HG02852 (cell line): ENCODE measurements at regions not wholly inside any gene's neighbourhood (a gene's known extent, or its start where the extent isn't known, plus 50 kb on each side); places are given as distances from the start of the nearest gene placed in this dataset.
"Not testable (repeated sequence)": the region's sequence is repeated elsewhere in the genome, so short reads cannot be mapped to it uniquely, and the experiment has no call there.

Experiments
- ATAC-seq: cut with Tn5 transposase; IDR thresholded peaks from one replicate; pipeline ENCODE4 v1.9.1; 2021; ENCODE audit warnings: mild to moderate bottlenecking, moderate library complexity; ENCODE audit not compliant: unreplicated experiment

DNA sequence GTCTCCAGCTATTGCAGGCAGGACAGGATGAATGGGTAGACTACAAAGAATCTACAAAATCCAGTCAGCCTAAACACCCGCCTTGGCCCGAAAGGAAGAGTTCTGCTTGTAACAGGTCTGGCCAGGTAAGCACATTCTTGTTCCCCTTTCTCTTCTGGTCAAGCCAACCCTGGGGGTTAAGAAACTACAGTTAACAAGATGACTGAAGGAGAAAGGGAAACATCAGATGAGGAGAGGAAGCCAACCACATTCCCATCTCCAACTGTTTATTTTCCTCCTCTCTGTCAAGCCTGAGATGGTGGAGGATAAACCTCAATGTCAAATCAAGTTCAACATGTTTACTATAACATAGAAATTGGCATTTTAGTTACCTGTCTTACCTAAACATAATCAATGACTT is 198.9 kb downstream of the IPMK start:
- ATAC-seq = no peak

DNA sequence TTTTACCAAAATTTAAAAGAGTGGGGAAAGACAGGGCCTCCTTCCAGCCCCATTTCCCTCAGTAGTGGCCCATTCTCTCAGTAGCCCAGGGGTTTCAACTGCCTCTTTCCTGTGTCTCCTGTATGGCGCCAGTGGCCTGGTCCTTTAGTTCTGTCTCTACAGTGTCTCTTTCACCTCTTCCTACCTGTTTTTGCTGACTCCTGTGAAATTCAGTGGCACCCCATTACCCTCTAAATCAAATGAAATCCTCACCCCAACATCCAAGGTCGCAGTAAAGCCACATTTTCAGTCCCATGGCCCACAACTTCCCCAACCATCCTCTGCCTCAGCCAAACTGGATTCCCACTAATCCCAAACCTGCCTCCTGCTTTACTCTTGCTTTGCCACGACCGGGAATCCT is 200.7 kb downstream of the IPMK start:
- ATAC-seq = no peak

DNA sequence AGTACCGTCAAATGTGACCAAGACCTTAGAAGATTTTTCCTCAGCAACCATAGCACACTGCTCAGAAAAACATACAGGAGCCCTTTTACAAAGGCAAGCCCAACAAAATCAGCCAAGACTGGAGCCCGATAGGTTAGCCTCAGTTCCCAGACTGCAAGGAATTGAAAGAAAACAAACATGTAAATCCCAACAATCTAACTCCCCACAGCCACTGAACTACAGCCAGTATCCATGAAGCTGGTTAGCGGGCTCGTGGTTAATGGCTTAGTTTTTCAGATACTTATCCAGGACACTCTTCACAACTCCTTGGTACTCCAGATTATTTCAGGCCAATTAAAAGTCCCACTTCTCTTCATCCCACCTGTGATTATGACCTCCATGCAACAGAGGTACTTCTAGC is 201.6 kb downstream of the IPMK start:
- ATAC-seq = no peak

DNA sequence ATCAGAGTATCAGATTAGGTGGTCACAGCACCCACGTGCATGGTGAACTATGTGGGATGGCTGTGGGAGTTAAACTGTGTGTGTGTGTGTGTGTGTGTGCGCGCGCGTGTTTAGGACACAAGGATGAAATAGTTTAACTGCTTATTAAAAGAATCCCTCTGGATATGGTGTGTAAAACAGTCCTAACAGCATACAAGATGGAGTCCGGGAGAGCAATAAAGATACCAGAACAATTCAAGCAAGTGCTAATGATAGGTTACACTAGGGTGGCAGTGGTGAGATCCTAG is 202.2 kb downstream of the IPMK start:
- ATAC-seq = no peak

DNA sequence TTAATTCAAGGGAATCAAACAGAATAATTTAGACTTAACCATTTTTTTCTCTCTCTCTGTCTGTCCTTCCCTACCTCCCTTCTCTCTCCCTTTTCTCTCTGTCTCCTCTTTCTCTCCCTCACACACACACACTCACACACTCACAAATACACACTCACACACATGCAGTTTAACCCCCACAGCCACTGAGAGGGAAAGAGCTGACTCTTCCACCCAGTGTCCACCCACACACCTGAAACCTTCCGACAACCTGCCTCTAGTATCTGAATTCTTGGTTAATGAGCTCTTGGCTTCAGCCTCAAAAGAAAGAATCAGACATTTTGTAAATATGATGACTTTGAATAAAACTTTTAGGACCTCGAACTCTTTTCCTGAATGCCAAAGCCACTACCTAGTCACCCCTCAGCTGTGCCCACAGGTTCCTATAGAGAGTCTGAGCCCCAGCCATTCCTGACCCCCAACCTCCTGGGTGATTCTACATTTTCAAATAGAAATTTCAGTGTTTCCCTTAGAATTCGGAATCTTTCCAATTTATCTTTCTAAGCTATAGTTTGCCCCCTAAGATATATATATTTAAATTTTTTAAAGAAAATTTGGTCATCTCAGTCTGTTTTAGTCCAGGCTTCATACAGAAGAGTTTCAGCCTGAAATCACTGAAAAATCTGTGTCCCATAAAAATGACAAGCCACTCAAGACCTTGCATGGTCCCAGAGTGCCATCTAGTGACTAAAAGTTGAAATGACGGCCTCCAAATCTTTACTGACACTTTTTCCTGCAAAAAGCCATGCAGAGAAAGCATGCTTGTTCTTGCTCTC is 202.8 kb downstream of the IPMK start:
- no peak for ATAC-seq

DNA sequence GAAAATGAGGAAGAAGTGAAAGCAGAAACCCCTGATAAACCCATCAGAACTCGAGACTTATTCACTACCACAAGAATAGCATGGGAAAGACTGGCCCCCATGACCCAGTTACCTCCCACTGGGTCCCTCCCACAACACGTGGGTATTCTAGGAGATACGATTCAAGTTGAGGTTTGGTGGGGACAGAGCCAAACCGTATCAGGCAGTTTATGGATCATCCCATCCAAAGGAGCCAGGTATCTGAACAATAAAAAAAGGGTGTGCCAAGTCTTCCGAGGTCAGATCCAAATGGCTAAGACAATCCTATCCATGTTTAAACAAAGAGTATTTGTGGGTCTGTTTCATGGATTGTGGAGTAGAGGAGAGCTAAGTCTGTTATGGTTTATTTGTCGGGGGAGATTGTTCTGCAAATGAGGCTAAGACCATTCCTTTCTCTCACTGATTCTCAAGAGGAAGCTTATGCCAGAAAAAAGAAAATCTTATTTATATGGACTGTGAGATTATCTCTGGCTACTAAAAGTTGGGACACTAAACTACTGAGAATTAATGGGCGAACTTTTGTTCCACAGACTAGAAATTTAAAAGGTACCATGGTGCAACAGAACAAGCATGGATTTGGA is 203.7 kb downstream of the IPMK start:
- ATAC-seq = no peak

DNA sequence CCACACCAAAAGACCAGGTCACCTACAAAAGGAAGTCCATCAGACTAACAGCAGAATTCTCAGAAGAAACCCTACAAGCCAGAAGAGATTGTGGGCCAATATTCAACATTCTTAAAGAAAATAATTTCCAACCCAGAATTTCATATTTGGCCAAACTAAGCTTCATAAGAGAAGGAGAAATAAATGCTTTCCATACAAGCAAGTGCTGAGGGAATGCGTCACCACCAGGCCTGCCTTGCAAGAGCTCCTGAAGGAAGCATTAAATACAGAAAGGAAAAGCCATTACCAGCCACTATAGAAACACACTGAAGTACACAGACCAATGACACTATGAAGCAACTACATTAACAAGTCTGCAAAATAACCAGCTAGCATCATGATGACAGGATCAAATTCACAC is 209.0 kb downstream of the IPMK start:
- not testable (repeated sequence) for ATAC-seq

DNA sequence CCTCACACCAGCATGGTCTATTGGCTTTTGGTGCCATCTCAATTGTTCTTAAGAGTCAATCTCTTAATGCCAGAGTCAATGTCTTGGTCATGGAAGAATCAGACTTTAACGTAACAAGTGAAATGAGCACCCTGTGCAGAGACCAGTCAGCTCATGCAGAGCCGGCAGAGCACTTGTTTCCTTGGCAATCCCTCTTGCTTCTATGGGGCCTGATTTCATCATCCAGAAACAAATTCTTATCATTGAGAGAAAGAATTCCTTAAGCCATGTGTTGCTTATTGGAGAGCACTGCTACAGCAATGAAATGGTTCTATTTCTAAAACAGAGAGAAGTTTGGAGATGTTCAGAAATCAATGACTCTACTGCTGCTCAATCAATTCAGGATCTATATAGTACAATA is 212.8 kb downstream of the IPMK start:
- no peak for ATAC-seq

DNA sequence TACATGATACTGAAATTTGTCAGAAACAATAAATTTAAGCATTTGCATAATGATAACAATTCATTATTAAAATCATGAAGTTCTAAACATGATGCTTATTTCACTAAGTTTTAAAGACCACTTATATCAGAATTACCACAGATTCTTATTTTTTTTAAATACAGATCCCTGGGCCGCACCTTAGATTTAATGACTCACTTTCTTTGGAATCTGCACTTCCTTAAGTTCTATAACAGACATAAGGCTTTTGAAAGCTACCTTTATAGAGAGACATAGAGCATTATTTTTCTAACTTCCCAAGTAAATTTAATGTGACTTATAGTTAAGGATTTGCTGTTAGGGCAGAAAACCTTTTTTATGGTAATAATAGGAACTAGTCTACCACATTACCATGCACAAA is 214.9 kb downstream of the IPMK start:
- ATAC-seq = no peak

DNA sequence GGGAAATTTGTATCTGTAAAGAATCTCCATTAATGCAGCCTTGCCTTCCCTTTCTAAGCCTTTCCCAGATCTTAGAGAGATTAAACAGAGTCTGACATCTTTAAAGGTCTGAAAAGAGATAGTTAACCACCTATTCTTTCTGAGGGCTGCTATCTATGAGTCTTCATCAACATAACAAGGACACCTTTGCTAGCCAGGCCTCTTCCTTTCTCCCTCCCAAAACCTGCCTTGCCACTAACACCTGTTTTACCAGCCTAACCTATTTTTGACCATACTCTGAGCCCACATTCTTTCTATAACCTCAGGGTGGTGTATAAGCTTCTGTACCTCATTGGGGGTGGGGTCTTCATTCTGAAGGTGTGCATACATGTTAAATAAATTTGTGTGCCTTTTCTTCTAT is 217.1 kb downstream of the IPMK start:
- no peak for ATAC-seq

DNA sequence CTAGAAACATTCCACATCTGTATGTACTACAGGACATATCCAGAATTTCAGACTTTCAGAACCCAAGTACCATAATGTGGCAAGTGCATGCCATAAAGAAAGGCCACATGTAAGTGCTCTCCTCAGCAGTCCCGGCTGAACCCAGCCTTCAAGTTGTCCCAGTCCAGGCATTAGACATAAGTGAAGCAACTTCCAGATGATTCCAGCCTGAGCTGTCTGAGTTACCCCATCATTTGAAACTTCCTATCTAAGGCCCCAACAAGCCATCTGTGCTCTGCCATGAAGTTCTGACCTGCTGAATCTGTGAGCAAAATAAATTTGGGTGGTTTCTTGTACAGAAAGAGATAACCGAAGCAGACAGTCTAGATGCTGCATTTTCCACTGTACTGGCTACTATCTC is 218.8 kb downstream of the IPMK start:
- no peak for ATAC-seq

DNA sequence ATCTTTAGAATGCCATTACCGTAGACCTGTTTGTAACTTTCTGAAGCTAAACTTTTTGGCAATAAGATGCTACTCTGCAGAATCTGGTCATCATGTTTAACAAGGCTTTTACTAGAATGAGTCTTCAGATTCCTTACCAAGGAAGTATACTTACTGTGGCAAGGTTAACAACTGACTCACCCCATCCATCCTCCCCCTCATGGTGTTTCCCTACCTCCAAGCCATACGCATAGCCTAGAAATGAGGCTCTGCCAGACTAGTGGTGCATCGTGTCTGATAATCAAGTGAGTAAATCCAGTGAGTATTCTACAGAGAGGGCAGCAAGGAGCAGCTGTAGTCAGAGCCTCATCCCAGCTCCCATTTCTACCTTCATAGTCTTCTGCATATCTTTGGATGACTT is 223.6 kb downstream of the IPMK start:
- ATAC-seq = no peak

DNA sequence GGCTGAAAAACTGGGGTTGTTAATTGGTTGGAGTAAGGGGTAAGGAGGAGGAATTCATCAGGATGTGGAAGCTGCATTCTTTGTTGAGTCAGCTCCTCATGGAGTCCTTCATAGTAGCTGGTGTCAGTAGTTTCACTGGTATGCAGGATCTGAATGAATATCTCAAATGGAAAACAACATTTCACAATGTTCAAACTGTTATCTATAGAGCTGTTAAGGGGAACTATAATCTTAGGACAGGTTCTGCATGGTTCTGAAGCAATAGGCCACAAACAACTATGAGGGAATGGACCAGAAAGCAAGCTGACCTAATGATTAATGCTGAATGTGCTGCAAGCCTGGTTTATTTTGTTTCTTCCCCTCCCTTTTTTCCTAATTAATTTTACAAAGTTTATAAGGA is 225.8 kb downstream of the IPMK start:
- ATAC-seq = no peak

DNA sequence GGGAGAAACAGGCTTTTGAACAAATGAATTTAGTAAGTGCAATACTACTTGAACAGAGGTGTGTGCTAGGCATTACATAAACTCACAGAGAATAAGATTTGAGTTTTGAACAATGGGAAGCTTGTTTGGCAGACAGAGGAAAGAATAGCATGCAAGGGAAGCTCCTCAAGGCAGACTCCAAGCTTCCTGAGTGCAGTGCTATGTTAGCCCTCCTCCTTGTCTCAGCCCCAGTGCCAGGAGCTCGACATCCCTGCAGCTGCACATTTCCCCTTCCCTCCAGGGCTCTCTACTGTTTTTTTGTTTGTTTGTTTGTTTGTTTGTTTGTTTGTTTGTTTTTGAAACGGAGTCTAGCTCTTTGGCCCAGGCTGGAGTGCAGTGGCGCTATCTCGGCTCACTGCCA is 237.5 kb downstream of the IPMK start:
- no peak for ATAC-seq

DNA sequence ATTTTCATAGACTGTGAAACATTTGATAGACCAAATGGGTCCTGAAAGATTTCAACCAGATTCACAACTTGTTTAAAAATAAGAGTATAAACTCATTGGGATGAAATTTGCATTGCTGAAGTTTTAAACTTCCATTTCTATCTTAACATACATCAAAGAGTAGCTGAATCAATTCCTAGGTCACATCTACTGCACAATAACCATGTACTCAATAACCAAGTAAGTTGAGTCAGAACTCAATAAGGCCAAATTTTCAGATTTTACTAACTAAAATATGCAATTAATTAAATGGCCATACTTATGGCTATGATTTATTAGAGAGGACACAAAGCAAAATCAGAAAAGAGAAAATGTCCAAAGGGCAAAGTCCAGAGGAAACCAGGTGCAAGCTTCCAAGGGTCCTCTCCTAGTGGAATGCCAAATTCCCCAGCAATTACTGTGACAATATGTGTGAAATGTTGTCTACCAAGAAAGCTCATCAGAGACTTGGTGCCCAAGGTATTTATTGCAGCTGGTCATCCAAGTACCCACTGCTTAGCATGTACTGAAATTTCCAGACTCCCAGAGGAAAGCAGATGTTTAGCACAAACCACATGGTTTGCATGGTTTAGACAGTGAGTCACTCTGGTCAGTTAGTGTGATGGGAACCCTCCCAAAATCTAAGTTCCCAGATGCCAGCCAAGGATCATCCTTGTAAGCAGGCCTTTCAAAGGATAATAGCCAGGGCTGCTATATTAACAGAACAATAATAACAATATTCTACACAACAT is 238.9 kb downstream of the IPMK start:
- no peak for ATAC-seq

DNA sequence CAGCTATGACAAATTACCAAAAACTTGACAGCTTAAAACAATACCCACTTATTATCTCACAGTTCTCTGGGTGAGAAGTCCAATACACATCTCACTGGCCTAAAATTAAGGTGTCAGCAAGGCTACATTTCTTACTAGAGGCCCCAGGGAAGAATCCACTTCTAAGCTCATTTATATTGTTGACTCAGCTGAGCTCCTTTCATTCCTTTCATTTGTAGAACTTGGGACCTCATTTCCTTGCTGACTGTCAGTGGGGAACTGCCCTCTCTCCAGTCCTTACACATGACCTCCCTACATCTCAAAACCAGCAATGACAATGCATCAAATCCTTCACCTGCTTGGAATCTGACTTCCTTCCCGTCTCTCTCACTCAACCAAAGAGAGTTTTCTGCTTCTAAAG is 240.3 kb downstream of the IPMK start:
- ATAC-seq = no peak

DNA sequence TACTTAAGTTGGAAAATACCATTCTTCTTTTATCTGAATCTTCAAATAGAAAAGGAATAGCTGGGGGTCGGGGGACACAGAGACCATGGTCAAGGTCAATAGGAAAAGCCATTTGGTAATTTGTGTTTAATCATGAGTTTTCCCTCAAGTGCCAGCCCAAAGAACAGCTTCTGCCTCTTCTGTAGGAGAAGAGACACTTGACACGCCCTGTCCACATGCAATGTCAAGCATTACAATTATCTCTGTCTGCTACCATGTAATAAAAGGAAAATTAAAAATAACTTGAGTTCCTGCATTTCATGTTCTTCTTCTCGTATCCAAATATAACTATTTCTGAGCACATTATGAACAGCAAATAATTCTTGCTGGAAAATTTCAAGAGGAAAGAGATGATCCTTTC is 241.7 kb downstream of the IPMK start:
- ATAC-seq = no peak

DNA sequence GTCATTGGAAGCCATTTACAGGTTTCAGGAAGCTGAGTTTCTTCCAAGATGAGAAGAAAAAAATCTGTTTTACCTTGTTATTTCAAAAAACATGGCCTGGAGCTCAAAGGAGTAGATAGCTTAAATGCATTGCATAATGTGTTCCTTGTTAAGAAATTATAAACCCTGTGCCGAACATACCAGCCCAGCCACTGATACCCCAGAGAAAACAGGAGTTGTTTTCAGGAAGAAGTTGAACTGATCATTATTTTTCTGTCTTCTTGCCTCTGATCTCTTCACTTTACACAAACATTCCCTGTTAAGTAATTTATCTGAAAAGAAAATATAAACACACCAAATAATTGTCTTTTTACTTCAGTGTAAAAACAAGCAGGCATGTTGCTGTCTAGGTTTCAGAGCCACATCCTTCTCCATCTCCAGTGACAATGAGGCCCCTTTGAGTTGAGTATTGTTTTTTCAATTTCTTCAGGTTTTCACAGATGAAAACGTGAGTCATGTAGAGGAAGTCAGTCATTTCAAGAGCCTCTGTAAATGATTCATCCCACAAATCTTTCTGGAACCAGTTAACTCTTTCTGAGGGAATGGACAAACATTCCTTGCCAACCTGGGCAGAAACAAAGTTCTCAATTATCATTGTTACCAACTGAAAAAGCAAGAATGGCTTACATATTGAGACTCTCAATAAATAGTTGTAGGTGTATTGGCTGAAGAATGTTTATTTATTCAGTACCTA is 244.2 kb downstream of the IPMK start:
- ATAC-seq = no peak

DNA sequence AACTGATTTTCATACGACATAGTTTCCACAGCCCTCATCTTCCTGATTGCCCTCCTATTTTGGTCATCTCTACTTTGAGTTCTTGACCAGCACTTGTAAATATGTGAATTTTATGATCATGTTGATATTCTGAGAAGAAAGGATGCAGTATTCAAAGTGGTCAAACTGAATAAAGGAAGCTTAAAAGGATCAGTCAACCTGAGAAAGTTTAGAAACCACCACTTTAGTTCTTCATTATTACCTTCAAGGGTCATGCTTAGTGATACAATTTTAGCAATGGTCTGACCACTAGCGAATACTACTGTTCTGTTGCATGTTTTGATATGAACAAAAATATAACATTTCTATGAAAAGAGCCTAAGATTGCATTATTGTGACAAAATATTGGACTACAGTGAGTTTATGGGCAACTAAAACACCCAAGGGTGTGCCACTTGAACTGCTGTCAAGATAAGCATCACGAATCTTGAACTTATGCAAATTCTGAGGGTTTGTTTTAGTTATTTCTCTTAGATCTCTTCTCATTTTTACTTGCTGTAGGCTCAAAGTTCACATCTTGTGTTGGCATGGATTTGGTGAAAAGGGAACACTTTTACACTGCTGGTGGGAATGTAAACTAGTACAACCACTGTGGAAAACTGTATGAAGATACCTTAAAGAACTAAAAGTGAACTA is 247.7 kb downstream of the IPMK start:
- no peak for ATAC-seq

DNA sequence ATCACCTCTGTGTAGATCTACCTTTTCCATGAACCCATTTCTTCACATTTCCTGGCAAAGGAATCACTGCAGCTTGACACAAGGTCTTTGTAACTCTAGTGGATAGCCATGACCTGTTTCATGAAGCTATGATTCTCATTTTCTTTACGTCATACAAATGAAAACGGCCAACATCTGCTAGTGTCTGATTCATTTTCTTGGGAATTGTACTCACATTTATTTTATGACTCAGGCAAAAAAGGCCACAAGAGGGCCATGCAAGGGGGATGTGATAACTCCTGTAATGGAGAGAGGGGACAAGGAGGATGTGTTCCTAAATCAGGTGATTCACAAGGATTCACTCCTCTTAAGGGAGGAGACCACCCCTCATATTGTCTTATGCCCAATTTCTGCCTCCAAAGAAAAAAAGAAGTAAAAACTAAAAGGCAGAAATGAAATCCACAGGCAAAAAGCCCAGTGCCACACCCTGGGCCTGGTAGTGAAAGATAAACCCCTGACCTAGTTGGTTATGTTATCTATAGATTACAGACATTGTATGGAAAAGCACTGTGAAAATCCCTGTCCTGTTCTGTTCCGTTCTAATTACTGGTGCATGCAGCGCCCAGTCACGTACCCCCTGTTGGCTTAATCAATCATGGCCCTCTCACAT is 249.9 kb downstream of the IPMK start:
- ATAC-seq = no peak

DNA sequence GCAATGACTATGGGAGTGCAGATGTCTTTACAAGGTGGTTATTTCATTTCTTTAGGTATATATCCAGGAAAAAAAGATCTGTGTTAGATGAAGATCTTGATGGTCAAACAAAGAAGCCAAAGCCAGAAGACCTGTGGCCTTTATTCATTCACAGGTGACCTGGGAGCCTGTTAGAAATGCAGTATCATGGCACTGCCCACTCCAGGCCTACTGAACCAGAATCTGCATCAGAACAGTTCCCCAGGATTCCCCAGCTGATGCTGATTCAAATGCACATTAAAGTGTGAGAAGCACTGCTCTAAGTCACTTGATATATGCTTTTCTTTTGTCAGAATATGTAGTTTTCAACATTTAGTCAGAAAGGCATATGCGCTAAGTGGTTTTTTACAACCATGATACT is 251.1 kb downstream of the IPMK start:
- no peak for ATAC-seq
